ACHN (cell line): ENCODE measurements at regions not wholly inside any gene's neighbourhood (a gene's known extent, or its start where the extent isn't known, plus 50 kb on each side); places are given as distances from the start of the nearest gene placed in this dataset.
A peak's percentile ranks its signal among the peaks of the same experiment; 100 is the strongest.

Source experiments
- DNase-seq: peaks from one replicate; pipeline ENCODE4 v3.0.0-alpha.2; 2015
- in situ Hi-C: cut with HindIII; loops from 2 replicates; pipeline ENCODE4 v1.10.0; 2017; ENCODE audit warnings: low sequenced_read_pairs, low pct_ligation_motif_present, low pct_unique_long_range_greater_than_20kb

DNA sequence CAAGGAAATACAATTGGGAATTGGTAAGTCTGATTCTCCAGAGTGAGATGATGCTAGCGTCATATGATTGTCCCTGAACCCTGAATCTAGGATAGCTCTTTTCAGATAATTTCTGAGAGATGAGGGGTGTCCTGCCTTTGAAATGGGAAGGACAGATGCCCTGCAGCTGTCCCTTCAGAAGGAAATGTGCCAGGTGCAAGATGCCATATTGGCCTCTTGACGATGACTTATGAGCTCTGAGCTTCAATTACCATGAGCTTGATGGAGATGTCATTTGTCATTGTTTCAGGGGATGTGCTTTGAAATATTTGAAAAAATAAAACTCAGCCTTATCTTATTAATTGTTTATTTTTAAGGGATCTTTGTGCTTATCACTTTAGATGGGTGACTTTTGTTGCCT is 185.1 kb downstream of the DACT1 start:
- in situ Hi-C loops = no loop called here
- no peak for DNase-seq

GRCh38 chr14:58823312-58823711 is 185.6 kb downstream of the DACT1 start:
- DNase-seq = no peak
- in situ Hi-C loops = no loop called here

DNA sequence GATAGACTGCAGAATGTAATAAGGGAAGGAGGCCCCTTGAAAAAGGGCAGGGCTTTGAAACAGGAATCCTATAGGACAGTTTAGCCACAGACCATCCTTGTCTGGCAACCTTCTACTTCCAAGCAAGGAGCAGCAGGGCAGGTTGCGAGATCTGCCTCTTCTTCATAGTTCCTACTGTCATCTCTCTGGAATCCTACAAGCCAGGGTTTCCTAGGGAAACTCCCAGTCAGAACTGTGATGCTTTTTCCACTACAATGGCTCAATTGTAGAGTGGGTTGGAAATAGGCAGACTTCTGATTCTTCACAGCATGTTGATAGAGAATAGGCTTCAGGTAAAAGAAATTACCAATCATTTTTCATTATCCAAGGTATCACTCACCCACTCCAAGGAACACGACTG is 186.3 kb downstream of the DACT1 start:
- in situ Hi-C loops = no loop called here

DNA sequence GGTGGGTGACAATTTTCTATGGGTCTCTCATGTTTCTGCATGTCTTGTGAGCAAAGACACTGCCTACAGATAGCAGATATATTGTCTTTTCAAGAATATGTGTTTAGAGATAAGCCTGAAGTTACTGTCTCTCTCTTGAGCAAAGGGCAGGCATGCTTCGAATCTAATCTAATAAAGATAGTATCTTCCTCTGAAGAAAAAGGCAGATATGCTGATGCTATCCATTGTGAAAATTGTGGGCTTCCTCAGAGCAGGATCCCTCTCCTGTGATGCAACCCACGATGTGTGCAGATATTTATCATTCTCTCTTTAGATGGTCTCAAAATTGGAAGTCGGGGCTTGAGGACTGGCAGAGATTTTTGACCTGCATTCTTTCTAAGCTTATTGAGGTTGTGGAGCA is 187.0 kb downstream of the DACT1 start:
- in situ Hi-C loops = no loop called here
- DNase-seq = no peak

More for the DNA sequence above, 186.3 kb downstream of the DACT1 start:
- DNase-seq = no peak

GRCh38 chr14:58825606-58826005 is 187.8 kb downstream of the DACT1 start:
- in situ Hi-C loops = no loop called here
- DNase-seq = no peak

GRCh38 chr14:58826845-58827686 is 189.3 kb downstream of the DACT1 start:
- in situ Hi-C loops = no loop called here
- peak; percentile 2 for DNase-seq

- DNase-seq = no peak
- in situ Hi-C loops = no loop called here
Measured at GRCh38 chr14:58828298-58828697, 190.5 kb downstream of the DACT1 start.

GRCh38 chr14:58829594-58829993 is 191.8 kb downstream of the DACT1 start:
- in situ Hi-C loops = no loop called here
- DNase-seq = no peak

DNA sequence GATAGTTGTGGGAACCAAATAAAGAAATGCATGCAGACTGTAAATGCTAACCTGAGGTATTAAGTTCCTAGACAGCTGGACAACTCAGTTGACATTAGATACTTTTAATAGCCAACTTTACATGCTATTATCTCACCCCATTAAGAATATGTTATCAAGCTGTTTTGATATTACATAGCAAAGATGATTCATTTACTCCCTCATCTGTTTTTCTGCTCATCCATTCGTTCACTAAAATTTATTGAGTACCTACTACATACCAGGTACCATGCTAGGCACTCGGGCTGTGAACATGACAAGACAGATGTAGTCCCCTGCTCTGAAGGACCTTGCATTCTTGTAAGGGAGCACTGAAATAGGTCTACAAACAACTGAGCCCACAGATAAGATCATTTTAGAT is 192.4 kb downstream of the DACT1 start:
- in situ Hi-C loops = no loop called here
- no peak for DNase-seq

GRCh38 chr14:58832095-58832521 is 194.3 kb downstream of the DACT1 start:
- DNase-seq = no peak
- in situ Hi-C loops = no loop called here

GRCh38 chr14:58833634-58834378 is 196.0 kb downstream of the DACT1 start:
- in situ Hi-C loops = no loop called here
- no peak for DNase-seq

DNA sequence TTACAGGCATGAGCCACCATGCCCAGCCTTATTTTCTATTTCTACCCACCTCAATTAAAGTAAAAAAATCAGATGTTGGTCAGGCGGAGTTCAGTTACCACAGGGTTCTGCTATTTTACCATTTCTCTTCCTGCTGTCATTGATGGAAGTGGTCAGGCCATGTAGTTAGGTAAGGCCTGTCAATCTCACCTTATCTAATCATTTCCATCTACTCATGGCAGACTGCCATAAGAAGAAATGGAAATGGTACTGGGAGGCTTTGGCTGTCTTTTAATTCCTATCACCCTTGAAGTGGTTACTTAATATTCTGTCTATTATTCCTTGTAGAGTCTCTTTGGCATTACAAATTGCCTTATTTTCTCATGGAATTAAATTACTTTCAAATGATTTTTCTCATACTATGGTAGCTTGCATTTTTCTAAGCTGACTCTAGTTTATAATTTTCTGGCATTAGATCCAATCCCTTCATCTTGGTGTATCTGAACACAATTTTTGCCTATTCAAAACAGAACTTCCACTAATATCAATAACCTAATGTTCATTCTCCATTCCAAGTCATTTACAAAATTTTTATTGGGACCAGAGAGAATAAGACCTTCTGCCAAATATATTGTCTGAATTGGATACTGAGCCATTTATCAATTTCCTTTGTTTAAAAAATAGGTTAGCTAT is 198.7 kb downstream of the DACT1 start:
- DNase-seq = no peak
- in situ Hi-C loops = no loop called here

- in situ Hi-C loops = no loop called here
- no peak for DNase-seq
Measured at GRCh38 chr14:58839233-58839632, 201.5 kb downstream of the DACT1 start.

- no peak for DNase-seq
- in situ Hi-C loops = no loop called here
Measured at GRCh38 chr14:58844544-58844943, 206.8 kb downstream of the DACT1 start.

GRCh38 chr14:58846682-58847465 is 209.1 kb downstream of the DACT1 start:
- DNase-seq = no peak
- in situ Hi-C loops = no loop called here

GRCh38 chr14:58848365-58848764 is 210.6 kb downstream of the DACT1 start:
- no peak for DNase-seq
- in situ Hi-C loops = no loop called here

- in situ Hi-C loops = no loop called here
- DNase-seq = no peak
Measured at GRCh38 chr14:58849601-58850000, 211.8 kb downstream of the DACT1 start.

- in situ Hi-C loops = no loop called here
- DNase-seq = no peak
Measured at GRCh38 chr14:58850011-58850410, 212.2 kb downstream of the DACT1 start.

GRCh38 chr14:58861586-58861985 is 223.8 kb downstream of the DACT1 start:
- in situ Hi-C loops = no loop called here
- DNase-seq = no peak
